GM18508 (cell line): ENCODE measurements at regions not wholly inside any gene's neighbourhood (a gene's known extent, or its start where the extent isn't known, plus 50 kb on each side); places are given as distances from the start of the nearest gene placed in this dataset.

Experiments
- ATAC-seq: cut with Tn5 transposase; IDR thresholded peaks from one replicate; pipeline ENCODE4 v1.9.1; 2021; ENCODE audit warnings: moderate number of reproducible peaks; ENCODE audit not compliant: insufficient read depth, unreplicated experiment

- ATAC-seq: no peak
Measured at GRCh38 chr9:14560194-14560593, 133.0 kb downstream of the ZDHHC21 start.

- no peak for ATAC-seq
Measured at GRCh38 chr9:14554886-14555285, 138.3 kb downstream of the ZDHHC21 start.

- ATAC-seq: no peak
Measured at GRCh38 chr9:14547245-14548060, 145.8 kb downstream of the ZDHHC21 start.

GRCh38 chr9:14546693-14547092, 146.5 kb downstream of the ZDHHC21 start:
- ATAC-seq: no peak

- no peak for ATAC-seq
Measured at GRCh38 chr9:14542071-14542470, 151.2 kb downstream of the ZDHHC21 start.

- no peak for ATAC-seq
Measured at GRCh38 chr9:14538526-14538925, 154.7 kb downstream of the ZDHHC21 start.

GRCh38 chr9:14535161-14535955, 157.9 kb downstream of the ZDHHC21 start:
- no peak for ATAC-seq

- no peak for ATAC-seq
Measured at GRCh38 chr9:14533867-14534640, 159.2 kb downstream of the ZDHHC21 start.

- no peak for ATAC-seq
Measured at GRCh38 chr9:14532456-14533115, 160.6 kb downstream of the ZDHHC21 start.

- no peak for ATAC-seq
Measured at GRCh38 chr9:14531341-14532269, 161.6 kb downstream of the ZDHHC21 start.

GRCh38 chr9:14530841-14531240, 162.4 kb downstream of the ZDHHC21 start:
- ATAC-seq: no peak

GRCh38 chr9:14530366-14530765, 162.9 kb downstream of the ZDHHC21 start:
- no peak for ATAC-seq

GRCh38 chr9:14529629-14530028, 163.6 kb downstream of the ZDHHC21 start:
- ATAC-seq: no peak

GRCh38 chr9:14529054-14529453, 164.2 kb downstream of the ZDHHC21 start:
- ATAC-seq: no peak

GRCh38 chr9:14526504-14526903, 166.7 kb downstream of the ZDHHC21 start:
- no peak for ATAC-seq

GRCh38 chr9:14525856-14526255, 167.4 kb downstream of the ZDHHC21 start:
- no peak for ATAC-seq

GRCh38 chr9:14524873-14525515, 168.2 kb downstream of the ZDHHC21 start:
- no peak for ATAC-seq

GRCh38 chr9:14523545-14523944, 169.7 kb downstream of the ZDHHC21 start:
- ATAC-seq: no peak
